ENCODE measurements at regions not wholly inside any gene's neighbourhood (a gene's known extent, or its start where the extent isn't known, plus 50 kb on each side); places are given as distances from the start of the nearest gene placed in this dataset.
"Not testable (repeated sequence)": the region's sequence is repeated elsewhere in the genome, so short reads cannot be mapped to it uniquely, and the experiment has no call there.

DNA sequence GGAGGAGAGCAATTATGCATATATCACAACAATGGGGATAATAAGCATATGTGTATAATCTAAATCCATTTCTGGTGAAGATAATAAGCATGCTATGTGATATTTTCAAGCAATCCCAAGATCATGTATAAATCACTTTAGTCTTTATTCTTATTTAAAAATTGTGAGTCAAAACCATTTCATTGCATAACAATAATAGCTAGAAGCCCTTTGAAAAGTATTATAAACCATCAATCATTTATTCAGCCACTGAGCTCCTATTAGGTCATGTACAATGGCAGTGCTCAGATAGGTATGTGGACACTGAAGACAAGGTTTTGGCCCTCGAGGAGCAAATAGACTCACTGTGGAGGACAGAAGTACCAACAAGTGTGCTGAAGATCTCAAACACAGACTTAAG, 113.1 kb downstream of the CDCA7 start:
- DNase-seq (ENCODE audit: low spot score): no peak

DNA sequence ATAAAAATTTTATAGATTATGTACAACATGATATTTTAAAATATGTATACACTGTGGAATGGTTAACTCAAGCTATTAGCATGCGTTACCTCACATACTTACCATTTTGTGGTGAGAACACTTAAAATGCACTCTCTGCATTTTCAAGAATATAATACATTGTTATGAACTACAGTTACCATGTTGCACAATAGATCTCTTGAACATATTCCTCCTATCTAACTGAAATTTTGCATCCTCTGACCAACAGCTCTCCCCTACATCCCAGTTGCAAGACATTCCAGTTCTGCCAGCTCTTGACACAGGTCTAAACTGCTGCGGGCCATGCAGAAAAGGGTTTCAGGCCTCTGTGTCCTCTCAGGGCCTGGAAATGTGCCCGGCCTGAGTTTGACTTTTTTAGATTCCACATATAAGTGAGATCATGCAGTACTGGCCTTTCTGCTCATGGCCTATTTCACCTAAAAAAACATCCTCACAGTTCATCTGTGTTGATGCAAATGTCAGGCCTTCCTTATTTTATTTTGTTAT, 113.7 kb downstream of the CDCA7 start:
- DNase-seq (ENCODE audit: low spot score): no peak

DNA sequence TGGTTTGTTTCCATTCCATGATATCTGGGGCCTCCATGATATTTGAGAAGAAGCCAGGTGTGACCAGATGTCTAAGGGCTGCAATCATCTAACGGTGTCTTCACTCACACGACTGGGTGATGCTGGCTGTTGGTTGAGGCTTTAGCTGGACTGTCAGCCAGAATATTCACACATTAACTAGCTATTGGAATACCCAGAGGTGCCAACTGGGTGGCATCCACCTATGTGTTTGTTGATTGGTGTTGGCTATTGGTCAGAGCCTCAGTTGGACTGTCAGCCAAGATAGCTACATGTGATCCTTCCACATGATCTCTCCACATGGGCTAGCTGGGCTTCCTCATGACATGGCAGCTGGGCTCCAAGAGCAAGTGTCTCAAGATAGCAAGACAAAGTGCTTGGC, 117.4 kb downstream of the CDCA7 start:
- DNase-seq (ENCODE audit: low spot score): no peak

DNA sequence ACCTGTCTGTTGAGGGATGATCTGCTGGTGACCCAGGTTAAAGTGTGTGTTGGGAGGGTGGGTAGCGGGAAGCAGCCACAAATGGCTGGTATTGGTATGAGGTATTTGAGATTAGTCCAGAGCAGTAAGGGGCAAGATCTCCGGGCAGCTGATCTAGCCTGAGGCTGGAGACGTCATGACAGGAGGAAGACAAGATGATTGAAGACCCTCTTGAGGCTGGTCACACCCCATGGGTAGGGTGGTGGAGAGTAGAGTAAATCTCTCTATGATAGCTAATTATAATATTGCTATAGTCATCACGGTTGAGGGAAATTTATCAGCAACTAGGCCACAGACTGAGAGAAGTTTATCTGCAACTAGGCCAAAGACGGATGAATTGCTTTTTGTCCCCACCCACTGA, 128.5 kb downstream of the CDCA7 start:
- DNase-seq (ENCODE audit: low spot score): no peak

DNA sequence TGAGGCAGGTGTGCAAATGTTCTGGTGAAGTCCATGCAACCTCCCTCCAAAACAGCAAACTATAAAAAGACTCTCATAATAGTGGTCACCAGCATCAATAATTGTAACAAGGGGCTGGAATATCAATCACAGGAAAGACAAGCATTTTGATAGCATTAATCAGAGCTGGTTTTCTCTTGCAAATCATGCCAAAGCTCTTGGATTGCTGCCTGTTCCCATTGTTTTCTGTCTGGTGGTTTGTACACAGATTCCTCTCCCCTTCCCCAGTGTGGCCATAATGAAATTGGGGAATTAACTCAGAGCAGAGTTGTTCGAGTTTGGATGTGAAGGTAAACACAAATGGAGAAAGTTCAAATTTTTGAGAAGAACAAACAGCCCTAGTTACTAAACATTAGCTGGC, 134.2 kb downstream of the CDCA7 start:
- DNase-seq (ENCODE audit: low spot score): no peak

DNA sequence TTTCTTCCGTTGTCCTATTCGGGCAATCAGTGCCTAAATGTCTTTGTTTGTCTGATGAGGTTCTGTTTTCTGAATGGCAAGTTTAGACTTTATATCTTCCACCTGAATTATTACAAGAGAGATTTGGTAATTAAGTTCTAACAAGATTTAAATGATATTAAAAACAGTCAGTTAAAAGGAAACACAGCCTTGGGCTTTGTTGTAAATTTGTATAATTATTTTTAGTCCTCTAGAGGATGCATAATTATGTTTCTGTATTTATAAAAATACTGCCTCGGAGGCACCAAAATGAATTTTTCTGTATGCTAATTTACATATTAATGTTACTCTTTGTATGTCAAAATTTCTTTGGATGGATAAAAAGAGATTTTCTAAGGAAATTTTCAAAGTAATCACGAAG, 136.7 kb downstream of the CDCA7 start:
- no peak for DNase-seq (ENCODE audit: low spot score)

DNA sequence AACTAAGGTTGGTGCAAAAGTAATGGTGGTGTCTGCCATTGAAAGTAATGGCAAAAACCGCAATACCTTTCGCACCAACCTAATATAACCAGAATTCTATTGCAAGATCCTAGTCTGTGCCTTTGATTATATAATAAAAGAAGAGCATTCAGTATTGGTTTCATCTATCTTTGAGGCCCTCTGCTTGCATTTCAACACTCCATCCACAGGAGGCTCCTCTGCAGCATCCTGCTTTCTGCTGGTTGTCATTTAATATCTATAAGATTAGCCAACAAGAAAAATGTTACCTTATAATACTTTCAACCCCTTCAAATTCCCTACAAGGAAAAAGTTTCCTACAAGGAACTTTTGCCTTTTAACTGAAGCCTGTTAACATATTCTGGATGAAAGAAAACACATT, 139.2 kb downstream of the CDCA7 start:
- no peak for DNase-seq (ENCODE audit: low spot score)

DNA sequence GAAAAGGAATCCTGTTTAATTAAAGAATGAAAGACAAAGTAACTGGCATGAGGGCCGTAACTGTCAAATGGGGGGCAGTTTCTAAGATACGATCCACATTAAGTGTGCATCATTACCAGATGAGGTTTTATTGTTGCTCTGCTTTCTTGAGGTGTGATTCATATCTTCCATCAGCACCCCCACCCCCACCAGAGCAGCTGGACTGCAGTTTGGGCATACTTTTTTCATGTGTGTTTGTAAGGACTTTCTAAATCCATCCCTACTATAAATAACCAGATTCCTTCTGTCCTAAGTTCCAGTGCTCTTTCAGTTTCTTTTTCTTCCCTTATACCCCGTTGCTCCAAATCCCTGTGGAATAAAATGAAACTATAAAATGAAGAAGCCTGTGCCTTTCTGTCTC, 142.1 kb downstream of the CDCA7 start:
- no peak for DNase-seq (ENCODE audit: low spot score)

DNA sequence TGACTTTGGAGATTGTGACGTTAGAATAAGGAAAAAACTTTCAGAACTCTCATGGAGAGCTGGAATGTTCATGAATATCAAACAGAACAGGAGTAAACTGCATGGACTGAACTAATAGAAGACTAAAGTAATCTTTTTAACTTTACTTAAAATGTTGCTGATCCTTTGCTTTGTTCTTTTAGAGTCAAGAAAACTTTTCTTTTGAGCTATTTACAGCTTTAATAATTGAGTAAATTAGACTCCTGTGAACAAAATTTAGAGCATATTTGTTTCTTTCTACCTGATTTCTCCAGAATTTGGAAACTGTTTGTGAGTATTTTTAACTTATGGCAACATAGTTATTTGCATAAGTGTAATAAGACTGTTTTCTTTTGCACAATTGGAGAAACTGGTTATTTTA, 146.3 kb downstream of the CDCA7 start:
- DNase-seq (ENCODE audit: low spot score): no peak

DNA sequence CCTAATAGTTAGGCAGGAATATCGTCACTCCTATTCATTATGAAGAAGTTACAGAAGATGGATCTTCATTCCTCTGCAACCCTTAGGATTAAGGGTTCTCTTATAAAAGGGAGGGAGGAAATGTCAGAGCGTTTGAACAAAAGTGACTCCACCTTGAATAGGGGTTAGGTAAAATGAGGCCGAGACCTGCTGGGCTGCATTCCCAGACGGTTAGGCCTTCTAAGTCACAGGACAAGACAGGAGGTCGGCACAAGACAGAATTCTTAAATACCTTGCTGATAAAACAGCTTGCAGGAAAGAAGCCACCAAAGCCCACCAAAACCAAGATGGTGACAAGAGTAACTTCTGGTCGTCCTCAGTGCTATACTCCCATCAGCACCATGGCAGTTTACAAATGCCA, 147.6 kb downstream of the CDCA7 start:
- DNase-seq (ENCODE audit: low spot score): no peak

DNA sequence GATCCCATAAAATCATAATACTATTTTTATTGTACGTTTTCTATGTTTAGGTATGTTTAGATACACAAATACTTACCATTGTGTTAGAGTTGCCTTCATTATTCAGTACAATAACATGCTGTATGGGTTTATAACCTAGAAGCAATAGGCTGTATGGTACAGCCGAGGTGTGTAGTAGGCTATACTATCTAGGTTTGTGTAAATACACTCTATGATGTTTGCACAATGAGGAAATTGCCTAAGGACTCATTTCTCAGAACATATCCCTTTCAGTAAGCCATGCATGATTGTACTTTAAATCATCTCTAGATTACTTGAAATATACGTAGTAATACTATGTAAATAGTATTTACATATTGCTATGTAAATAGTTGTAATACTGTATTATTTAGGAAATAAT, 156.7 kb downstream of the CDCA7 start:
- DNase-seq (ENCODE audit: low spot score): no peak

DNA sequence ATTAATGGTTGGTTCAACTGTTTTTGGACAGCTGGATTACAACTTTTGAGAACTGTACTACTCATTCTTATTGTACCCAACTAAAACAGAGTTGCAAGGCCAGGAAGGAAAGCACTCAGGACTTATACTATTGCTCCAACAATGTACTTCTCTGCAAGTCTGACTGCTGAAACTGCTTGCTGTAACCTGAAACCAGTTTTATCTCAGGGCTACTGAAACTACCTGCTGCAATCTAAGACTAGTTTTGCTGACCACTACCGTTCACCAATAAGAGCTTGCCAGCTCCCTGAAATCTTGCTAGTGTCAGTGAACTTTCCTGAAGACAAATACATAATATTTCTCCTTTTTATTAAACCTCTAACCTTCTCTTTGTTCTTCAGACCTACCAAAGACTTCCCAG, 157.3 kb downstream of the CDCA7 start:
- no peak for DNase-seq (ENCODE audit: low spot score)

DNA sequence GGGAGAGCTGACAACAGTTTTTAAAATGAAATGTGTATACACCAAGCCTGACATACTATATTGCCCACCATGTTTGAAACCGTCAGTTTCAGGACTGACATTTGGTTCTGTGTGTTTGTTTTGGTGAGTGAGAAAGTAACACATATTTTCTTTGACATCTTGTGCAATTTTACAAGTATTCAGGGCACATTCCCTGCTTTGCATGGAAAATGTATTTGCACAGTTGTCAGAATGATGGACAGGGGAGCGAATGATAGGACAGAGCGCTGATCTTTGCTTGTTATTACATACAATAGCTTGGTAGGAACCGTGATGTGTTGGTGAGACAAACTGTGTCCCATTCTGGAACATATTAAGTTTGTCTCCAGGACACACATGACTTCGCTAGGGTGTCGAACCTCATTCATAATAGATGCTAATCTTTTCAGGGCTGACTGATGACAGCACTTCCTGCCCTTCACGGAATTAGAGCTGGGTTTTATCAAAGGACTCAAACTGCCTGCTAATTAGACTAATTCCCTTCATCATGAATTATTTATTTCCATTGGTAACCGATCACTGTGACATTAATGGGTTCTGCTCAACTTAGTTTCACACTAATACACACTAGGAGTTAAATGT, 158.5 kb downstream of the CDCA7 start:
- no peak for DNase-seq (ENCODE audit: low spot score)

DNA sequence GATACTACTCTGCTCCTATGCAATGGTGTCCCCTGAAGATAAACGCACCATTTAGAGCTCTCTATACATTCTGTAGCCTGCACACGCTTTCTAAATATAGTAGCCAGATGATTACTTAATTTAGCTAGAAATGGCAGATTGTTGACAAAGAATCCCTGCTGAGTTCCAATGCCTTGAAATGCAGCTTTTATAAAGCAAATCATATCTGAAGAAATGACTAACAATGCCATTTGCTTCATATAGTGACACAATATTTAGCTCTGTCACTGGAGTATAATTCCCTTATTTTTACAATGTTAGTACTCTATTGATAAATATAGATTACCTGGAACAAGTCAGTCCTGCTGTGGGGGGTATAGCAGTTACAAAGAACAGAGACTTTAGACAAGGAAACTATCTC, 166.2 kb downstream of the CDCA7 start:
- no peak for DNase-seq (ENCODE audit: low spot score)

DNA sequence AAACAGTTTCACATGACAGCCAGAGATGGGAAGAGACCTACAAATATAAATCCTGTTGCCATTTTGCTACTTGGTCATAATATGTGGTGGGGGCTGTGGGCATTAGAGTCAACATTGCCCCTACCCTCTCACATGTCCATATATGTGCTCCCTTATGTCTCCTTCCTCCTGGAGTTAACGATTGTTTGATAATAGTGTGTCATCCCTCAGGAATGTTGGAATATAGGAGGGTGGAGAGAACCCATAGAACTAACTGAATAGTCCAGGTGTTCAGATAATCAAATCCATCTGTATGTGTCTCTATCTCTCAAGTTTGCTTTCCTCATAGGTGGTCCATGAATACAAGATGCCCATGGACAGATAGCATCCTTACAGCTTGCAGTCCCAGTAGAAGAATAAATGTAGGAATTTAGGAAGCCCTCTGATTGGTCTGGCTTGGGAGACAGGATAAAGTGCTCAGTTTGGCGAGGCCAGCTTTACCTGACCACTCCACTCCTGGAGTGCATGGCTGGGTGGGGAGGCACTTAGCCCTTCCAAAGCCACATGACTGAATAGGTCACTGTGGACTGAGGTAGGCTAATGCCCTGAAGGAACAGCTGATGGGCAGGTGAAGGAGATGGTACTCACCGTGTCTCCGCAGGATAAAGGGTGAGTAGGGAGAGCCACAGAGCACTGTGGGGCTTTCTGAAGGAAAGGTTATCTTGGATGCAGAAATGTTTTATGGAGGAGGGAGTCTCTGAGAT, 166.9 kb downstream of the CDCA7 start:
- no peak for DNase-seq (ENCODE audit: low spot score)

DNA sequence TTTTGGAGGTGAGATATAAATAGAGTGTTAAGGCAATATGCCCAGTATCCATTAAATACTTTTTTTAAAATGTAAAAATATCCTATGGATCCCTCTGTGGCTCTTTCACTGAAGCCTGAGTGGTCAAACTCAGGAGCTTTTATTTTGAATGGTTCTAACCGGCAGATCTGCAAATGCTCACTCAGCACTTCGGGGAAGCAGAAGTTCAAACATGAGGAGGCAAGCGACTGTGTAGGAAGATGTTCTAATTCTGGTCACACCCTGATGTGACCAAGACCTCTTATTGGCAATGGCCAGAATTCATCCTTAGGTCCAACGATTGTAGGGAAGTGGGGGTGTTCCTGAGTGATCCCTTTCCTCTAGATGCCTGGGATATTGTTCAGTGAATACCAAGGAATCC, 168.8 kb downstream of the CDCA7 start:
- DNase-seq (ENCODE audit: low spot score): no peak

DNA sequence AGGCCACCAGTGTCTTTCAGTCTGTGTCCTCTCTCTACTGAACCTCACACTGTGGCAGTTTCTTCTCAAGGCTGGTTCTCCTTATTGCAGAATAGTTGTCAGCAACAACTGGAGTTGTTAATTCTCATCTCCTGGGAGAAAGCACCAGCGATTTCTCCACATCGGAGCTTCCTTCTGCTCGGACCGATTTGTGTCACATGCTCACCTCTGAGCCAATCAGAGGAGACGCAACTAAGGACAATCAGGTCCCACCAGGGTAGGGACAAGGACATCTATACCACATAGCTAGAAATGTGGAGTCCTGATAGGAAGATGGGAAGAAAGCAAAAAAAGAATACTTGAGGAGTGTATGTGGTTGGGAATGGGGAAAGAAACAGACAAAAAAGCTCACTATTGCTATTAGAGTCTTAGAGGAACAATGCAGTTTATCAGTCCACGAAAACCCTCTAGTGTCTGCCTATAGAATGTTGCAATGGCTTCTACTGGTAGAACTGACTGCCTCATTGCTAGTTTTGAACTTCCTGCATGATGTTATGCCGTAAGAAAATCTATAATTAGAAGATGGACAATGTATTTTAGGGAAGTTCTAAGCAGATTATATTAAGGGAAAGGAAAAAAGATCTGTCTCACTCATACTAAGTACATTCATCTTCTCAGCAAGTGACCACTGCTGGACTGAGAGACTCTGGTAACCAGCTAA, 169.7 kb downstream of the CDCA7 start:
- DNase-seq (ENCODE audit: low spot score): no peak

DNA sequence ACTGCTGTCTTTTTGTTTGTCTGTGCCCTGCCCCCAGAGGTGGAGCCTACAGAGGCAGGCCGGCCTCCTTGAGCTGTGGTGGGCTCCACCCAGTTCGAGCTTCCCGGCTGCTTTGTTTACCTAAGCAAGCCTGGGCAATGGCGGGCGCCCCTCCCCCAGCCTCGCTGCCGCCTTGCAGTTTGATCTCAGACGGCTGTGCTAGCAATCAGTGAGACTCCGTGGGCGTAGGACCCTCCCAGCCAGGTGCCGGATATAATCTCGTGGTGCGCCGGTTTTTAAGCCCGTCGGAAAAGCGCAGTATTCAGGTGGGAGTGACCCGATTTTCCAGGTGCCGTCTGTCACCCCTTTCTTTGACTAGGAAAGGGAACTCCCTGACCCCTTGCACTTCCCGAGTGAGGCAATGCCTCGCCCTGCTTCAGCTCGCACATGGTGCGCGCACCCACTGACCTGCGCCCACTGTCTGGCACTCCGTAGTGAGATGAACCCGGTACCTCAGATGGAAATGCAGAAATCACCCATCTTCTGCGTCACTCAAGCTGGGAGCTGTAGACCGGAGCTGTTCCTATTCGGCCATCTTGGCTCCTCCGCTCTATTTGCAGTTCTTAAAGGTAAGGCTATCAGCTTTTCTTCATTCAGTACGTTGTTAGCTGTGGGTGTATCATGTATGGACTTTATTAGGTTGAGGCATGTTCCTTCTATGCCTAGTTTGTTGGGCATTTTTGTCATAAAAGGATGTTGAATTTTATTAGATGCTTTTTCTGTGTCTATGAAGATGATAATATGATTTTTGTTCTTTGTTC, 178.3 kb downstream of the CDCA7 start:
- not testable (repeated sequence) for DNase-seq (ENCODE audit: low spot score)

DNA sequence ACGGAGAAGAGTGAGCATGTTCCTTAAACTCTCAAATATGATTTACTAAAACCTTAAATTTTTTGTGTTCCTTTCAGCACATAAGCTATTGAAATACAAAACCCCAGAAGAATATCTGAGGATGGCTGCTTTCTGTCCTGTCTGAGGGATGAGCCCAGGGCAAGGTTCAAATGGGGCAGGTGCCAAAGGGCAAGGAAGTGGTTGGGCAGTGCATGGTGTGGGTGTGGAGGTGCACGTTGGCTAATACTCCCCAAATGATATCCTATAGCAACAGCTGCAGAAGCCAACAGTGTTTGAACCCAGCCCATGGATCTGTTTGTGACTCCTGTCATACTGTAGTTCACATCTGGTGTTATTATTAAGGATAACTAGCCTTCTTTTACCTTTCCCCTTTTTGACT, 183.0 kb downstream of the CDCA7 start:
- DNase-seq (ENCODE audit: low spot score): no peak

DNA sequence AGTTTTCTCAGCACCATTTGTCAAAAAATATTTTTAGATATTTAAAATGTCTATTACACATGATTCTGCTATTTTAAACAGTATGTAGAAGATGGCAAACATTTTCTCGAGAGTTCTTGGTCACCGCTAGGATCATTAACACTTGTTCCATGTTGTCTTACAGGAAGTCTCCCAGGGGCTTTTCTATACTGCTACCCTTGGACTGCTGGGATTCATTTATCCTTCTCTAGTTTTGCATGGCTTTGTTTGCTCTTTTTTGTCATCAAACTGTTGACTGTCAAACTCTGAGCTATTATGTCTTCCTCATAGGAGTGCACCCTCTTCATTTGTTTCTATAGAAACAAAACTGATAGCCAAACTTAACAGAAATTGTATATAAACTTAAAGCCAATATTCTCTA, 184.9 kb downstream of the CDCA7 start:
- DNase-seq (ENCODE audit: low spot score): no peak

DNA sequence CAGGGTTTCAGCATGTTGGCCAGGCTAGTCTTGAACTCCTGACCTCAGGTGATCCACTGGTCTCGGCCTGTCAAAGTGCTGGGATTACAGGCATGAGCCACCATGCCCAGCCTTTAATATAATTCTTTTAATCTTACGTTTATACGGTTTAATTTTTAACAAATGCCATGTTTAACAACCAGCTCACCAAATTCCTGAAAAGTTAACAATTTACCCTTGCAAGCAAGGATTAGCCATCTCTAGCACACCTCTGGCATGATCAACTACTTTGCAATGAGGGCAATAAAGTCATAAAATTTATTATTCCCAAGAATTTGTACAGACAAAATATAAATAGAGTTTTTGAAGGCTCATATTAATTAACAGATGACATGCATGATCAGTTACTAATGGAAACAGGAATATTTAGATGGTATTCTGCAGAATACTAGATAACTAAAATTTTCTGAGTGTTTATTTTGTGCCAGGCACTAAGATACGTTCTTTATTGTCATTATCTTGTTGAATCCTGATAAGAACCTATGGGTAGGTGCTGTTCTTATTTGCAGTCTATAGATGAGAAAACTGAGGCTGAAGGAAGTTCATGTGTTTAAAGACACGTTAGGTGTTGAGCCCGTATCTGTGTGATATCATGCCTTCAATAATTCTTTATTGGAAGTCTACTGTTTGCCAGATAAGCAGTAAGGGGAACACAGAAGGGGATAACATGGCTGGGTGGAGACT, 190.1 kb downstream of the CDCA7 start:
- DNase-seq (ENCODE audit: low spot score): no peak

DNA sequence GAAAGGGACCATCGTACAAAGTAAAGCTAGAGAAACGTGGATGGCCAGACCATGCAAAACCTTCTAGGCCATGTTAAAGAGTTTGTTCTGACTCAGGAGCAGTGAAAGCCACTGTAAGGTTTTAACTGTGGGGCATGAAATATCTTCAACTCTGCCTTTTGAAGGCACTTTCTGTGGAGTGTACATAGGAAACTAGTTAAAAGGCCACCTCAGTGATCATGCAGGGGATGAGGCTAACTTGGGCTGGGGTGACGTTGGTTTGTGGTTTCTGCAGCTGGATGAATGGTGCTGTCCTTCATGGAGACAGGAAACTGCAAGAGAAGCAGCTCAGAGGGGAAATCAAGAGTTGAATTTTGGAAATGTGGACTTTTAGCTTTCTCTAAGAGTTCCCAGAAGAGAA, 190.7 kb downstream of the CDCA7 start:
- no peak for DNase-seq (ENCODE audit: low spot score)
